HEK293T (cell line): ENCODE measurements at regions not wholly inside any gene's neighbourhood (a gene's known extent, or its start where the extent isn't known, plus 50 kb on each side); places are given as distances from the start of the nearest gene placed in this dataset.

ENCODE experiments used
- BHLHE40 ChIP-seq: fragments of 450-650 bp; IDR thresholded peaks from 2 replicates; pipeline ENCODE4 v1.6.1; 2016; ENCODE audit warnings: mild to moderate bottlenecking, moderate library complexity, borderline replicate concordance
- FOXA1 ChIP-seq: fragments of 450-650 bp; IDR thresholded peaks from 2 replicates; pipeline ENCODE4 v1.6.1; 2016; ENCODE audit warnings: mild to moderate bottlenecking
- FOXM1 ChIP-seq: fragments of 450-650 bp; IDR thresholded peaks from 2 replicates; pipeline ENCODE4 v1.6.1; 2017; ENCODE audit warnings: mild to moderate bottlenecking, borderline replicate concordance
- HDGF ChIP-seq: fragments of 450-650 bp; IDR thresholded peaks from 2 replicates; pipeline ENCODE4 v1.6.1; 2017; ENCODE audit warnings: antibody characterized with exemption, borderline replicate concordance
- L3MBTL2 ChIP-seq: fragments of 450-650 bp; conservative IDR thresholded peaks from 2 replicates; pipeline ENCODE4 v1.6.1; 2016; ENCODE audit warnings: mild to moderate bottlenecking
- LEF1 ChIP-seq: fragments of 450-650 bp; IDR thresholded peaks from 2 replicates; pipeline ENCODE4 v1.6.1; 2017; ENCODE audit warnings: mild to moderate bottlenecking, borderline replicate concordance
- NFRKB ChIP-seq: fragments of 450-650 bp; IDR thresholded peaks from 2 replicates; pipeline ENCODE4 v1.6.1; 2016; ENCODE audit warnings: mild to moderate bottlenecking, moderate library complexity
- SUZ12 ChIP-seq: fragments of 450-650 bp; IDR thresholded peaks from 2 replicates; pipeline ENCODE4 v1.6.1; 2016; ENCODE audit warnings: mild to moderate bottlenecking
- ZNF384 ChIP-seq: fragments of 450-650 bp; IDR thresholded peaks from 2 replicates; pipeline ENCODE4 v1.6.1; 2016
- TF ChIP-seq, protein P1 (sequence below): fragments of 450-650 bp; IDR thresholded peaks from 2 replicates; pipeline ENCODE4 v1.6.1; 2016

DNA sequence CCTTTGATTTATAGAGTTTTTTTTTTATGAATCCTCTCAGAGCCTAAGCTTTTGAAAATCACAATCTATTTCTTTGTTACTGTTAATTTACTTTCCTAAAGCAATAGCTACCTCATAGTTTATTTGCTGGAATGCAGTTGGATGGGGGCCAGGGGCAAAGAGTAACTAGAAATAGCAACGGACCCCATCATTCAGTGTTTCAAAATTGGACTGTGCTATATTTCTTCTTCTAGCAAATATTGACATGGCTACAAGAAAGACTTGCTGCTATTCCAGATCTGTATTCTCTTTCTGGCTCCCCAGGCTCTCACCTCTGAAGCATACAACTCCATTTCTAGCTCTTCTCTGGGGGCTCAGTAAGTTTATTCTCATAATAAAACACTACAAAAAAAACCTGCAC, 661.6 kb upstream of the NRG3 start:
- TF ChIP-seq BHLHE40 (no peak), NFRKB (no peak), LEF1 (no peak), FOXM1 (no peak), SUZ12 (no peak), HDGF (no peak), FOXA1 (no peak), L3MBTL2 (no peak), ZNF384 (no peak)
- TF ChIP-seq, protein P1, sequence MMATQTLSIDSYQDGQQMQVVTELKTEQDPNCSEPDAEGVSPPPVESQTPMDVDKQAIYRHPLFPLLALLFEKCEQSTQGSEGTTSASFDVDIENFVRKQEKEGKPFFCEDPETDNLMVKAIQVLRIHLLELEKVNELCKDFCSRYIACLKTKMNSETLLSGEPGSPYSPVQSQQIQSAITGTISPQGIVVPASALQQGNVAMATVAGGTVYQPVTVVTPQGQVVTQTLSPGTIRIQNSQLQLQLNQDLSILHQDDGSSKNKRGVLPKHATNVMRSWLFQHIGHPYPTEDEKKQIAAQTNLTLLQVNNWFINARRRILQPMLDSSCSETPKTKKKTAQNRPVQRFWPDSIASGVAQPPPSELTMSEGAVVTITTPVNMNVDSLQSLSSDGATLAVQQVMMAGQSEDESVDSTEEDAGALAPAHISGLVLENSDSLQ, result no peak
